ENCODE measurements at regions not wholly inside any gene's neighbourhood (a gene's known extent, or its start where the extent isn't known, plus 50 kb on each side); places are given as distances from the start of the nearest gene placed in this dataset.

- TF ChIP-seq ZNF672 (CRISPR knock-in tag; IDR thresholded peaks at IDR 0.05) = no peak
- TF ChIP-seq POGK (CRISPR knock-in tag; conservative IDR thresholded peaks at IDR 0.05) = no peak
- TF ChIP-seq RFX1 (IDR thresholded peaks at IDR 0.05) = no peak
- TF ChIP-seq GPBP1L1 (CRISPR knock-in tag; IDR thresholded peaks at IDR 0.05) = no peak
- no peak for TF ChIP-seq ZNF572 (CRISPR knock-in tag; IDR thresholded peaks at IDR 0.05)
- no peak for TF ChIP-seq ZNF781 (CRISPR knock-in tag; IDR thresholded peaks at IDR 0.05; ENCODE audit: borderline replicate concordance, not compliant biosample characterization)
- no peak for TF ChIP-seq ZNF234 (CRISPR knock-in tag; conservative IDR thresholded peaks at IDR 0.05)
- peak; percentile 87; the same call in 1 of the 2 replicates for TF ChIP-seq HOMEZ (CRISPR knock-in tag; IDR thresholded peaks at IDR 0.05; ENCODE audit: low read depth)
- no peak for TF ChIP-seq HNRNPK (IDR thresholded peaks at IDR 0.05; ENCODE audit: low read depth, low read length, poor library complexity, severe bottlenecking)
- no peak for TF ChIP-seq MXD3 (CRISPR knock-in tag; IDR thresholded peaks at IDR 0.05)
- TF ChIP-seq IRF1 (CRISPR knock-in tag; IDR thresholded peaks at IDR 0.05; ENCODE audit: low read depth) = no peak
- TF ChIP-seq ZIK1 (CRISPR knock-in tag; IDR thresholded peaks at IDR 0.05; ENCODE audit: borderline replicate concordance, low read depth) = no peak
- TF ChIP-seq RCOR2 (CRISPR knock-in tag; IDR thresholded peaks at IDR 0.05) = peak; percentile 96
- TF ChIP-seq ZNF224 (CRISPR knock-in tag; IDR thresholded peaks at IDR 0.05) = no peak
- TF ChIP-seq ARNT2 (CRISPR knock-in tag; IDR thresholded peaks at IDR 0.05; ENCODE audit: low read depth) = no peak
- no peak for TF ChIP-seq TAF1 (CRISPR knock-in tag; IDR thresholded peaks at IDR 0.05)
- TF ChIP-seq ZNF468 (CRISPR knock-in tag; IDR thresholded peaks at IDR 0.05) = no peak
- TF ChIP-seq SP4 (CRISPR knock-in tag; IDR thresholded peaks at IDR 0.05) = no peak
- no peak for TF ChIP-seq ZNF382 (CRISPR knock-in tag; IDR thresholded peaks at IDR 0.05; ENCODE audit: borderline replicate concordance)
- TF ChIP-seq SP1 (IDR thresholded peaks at IDR 0.05) = no peak
- TF ChIP-seq SP1 (CRISPR knock-in tag; IDR thresholded peaks at IDR 0.05) = no peak
- TF ChIP-seq ZNF337 (CRISPR knock-in tag; IDR thresholded peaks at IDR 0.05; ENCODE audit: borderline replicate concordance, low read depth) = no peak
- no peak for TF ChIP-seq ZNF557 (CRISPR knock-in tag; IDR thresholded peaks at IDR 0.05)
- TF ChIP-seq ZBTB39 (CRISPR knock-in tag; IDR thresholded peaks at IDR 0.05) = no peak
- peak; percentile 59; the same call in 1 of the 2 replicates for TF ChIP-seq HMG20A (CRISPR knock-in tag; IDR thresholded peaks at IDR 0.05; ENCODE audit: borderline replicate concordance)
Observed at GRCh38 chr11:129259931-129260348, 67.8 kb upstream of the ARHGAP32 start (continued).

Measured in HepG2 (cell line).